Neuron (in vitro differentiated cells): ENCODE measurements at regions not wholly inside any gene's neighbourhood (a gene's known extent, or its start where the extent isn't known, plus 50 kb on each side); places are given as distances from the start of the nearest gene placed in this dataset.

Experiments used
- H2AFZ ChIP-seq: one replicate; pipeline ENCODE4 v1.6.1; 2013; ENCODE audit warnings: low read depth, mild to moderate bottlenecking, inconsistent platforms, low read length, moderate library complexity
- H3K27me3 ChIP-seq: one replicate; pipeline ENCODE4 v1.6.1; 2013; ENCODE audit warnings: low read length; ENCODE audit not compliant: insufficient read depth
- H3K36me3 ChIP-seq: one replicate; pipeline ENCODE4 v1.6.1; 2013; ENCODE audit warnings: low read length; ENCODE audit not compliant: insufficient read depth
- H3K4me1 ChIP-seq: one replicate; pipeline ENCODE4 v1.6.1; 2013; ENCODE audit warnings: low read length; ENCODE audit not compliant: insufficient read depth
- H3K4me3 ChIP-seq: 2 replicates; pipeline ENCODE4 v1.5.1; 2013; ENCODE audit warnings: mild to moderate bottlenecking, low read length, moderate library complexity
- H3K9me3 ChIP-seq: one replicate; pipeline ENCODE4 v1.6.1; 2013; ENCODE audit warnings: low read length

DNA sequence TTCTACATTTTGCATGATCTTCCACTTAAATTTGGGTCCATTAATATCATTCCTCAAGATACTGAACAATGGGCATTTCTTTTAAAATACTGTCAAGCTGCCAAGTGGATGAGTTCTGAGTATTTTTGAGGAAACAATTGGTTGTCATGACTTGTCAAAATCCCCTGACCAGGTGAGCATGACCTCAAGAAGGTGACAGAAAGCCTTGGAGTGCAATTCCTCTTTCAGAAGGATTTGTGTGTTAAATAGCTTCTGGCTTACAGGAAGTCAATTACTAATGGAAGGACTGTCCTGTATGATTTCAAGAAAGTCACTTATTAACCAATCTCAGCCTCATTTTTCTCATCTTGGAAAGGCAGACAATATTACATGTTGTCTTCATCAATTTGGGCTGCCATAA lies 460.6 kb downstream of the TSN start:
- H2AFZ ChIP-seq = no peak overlapping the region
- H3K27me3 ChIP-seq = no peaks in the 10 kb centered on the region
- H3K36me3 ChIP-seq = no peaks in the 10 kb centered on the region
- no peak overlapping the region for H3K4me3 ChIP-seq
- H3K9me3 ChIP-seq = no peaks in the 10 kb centered on the region
- no peaks in the 10 kb centered on the region for H3K4me1 ChIP-seq

DNA sequence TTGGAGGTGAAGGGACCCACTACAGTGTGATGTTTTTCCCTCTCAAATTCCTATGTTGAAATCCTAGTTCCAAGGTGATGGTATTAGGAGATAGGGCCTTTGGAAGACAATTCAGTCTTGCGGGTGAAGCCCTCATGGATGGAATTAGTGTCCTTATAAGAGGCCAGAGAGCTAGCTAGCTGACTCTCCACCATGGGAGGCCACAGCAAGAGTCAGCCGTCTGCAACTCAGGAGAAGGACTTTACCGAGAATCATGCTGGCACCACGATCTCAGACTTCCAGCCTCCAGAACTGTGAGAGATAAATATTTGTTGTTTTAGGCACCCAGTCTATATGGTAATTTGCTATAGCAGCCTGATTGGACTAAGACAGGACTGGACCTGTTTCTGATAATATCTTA lies 461.4 kb downstream of the TSN start:
- no peak overlapping the region for H3K4me3 ChIP-seq
- H3K36me3 ChIP-seq = no peaks in the 10 kb centered on the region
- H3K9me3 ChIP-seq = no peaks in the 10 kb centered on the region
- H3K27me3 ChIP-seq = no peaks in the 10 kb centered on the region
- H3K4me1 ChIP-seq = no peaks in the 10 kb centered on the region
- H2AFZ ChIP-seq = no peak overlapping the region

DNA sequence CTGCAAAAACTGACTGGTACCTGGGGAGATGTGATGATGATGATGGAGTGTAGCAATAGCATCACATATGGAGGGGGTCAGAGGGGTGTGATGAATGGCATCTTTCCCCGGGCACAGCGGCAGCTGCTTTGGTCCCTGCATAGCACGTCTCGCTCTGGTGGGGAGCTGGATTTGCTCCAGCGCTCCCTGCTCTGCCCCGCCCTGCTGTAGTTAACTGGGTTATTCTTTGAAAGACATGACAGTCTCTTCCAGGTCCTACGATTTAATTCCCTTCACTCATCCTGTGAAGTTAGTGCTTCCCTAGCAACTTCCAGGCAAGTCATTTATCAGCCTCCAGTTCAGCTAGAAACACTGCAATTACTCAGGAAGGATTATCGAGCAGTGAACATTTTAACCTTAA lies 463.1 kb downstream of the TSN start:
- no peaks in the 10 kb centered on the region for H3K27me3 ChIP-seq
- H3K9me3 ChIP-seq = no peaks in the 10 kb centered on the region
- no peak overlapping the region for H3K4me3 ChIP-seq
- no peaks in the 10 kb centered on the region for H3K36me3 ChIP-seq
- H3K4me1 ChIP-seq = no peaks in the 10 kb centered on the region
- no peak overlapping the region for H2AFZ ChIP-seq

DNA sequence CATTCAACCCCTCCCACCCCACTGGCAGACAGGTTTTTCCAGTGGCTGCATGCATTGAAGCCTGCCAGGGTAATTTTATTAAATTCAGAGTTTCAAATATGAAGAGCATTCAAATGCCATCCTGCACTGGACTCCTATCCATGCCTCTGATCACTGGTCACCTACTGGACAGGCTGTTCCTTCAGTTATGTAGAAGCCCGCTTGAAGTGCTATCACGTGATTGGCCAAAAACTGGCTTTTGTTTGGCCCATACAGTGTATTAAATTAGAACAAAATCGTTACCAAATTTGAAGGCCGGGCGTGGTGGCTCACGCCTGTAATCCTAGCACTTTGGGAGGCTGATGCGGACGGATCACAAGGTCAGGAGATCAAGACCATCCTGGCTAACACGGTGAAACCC lies 464.1 kb downstream of the TSN start:
- Histone ChIP-seq H2AFZ (no peak overlapping the region), H3K36me3 (no peaks in the 10 kb centered on the region), H3K4me1 (no peaks in the 10 kb centered on the region)

DNA sequence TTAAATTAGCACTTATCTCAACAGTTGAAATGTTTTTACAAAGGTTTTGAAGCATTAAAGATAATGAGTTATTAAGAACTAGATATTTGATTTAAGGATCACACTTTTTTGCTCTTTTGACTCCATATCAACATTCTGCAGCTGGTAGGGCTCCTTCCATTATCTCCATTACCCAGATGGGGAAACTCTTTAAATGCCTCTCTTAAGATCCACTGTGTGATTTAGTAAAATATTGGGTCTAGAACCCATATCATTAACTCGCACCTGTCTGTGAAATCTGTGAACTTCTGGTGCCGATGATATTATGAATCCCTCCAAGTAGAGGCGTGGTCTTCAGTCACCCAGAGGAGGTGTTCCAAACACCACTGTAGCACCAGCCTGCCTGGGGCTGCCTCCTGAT lies 466.2 kb downstream of the TSN start:
- H3K4me1 ChIP-seq = no peaks in the 10 kb centered on the region
- no peaks in the 10 kb centered on the region for H3K27me3 ChIP-seq
- H3K36me3 ChIP-seq = no peaks in the 10 kb centered on the region
- no peak overlapping the region for H2AFZ ChIP-seq
- H3K4me3 ChIP-seq = no peak overlapping the region
- no peaks in the 10 kb centered on the region for H3K9me3 ChIP-seq

More for the DNA sequence above, 464.1 kb downstream of the TSN start:
- Histone ChIP-seq H3K9me3 (no peaks in the 10 kb centered on the region), H3K4me3 (no peak overlapping the region), H3K27me3 (no peaks in the 10 kb centered on the region)

- Histone ChIP-seq H3K4me1 (no peaks in the 10 kb centered on the region), H3K27me3 (no peaks in the 10 kb centered on the region), H2AFZ (no peak overlapping the region), H3K9me3 (no peaks in the 10 kb centered on the region), H3K36me3 (no peaks in the 10 kb centered on the region), H3K4me3 (no peak overlapping the region)
Observed at GRCh38 chr2:122231296-122231695, 475.8 kb downstream of the TSN start.

- H3K4me1 ChIP-seq = no peaks in the 10 kb centered on the region
- no peaks in the 10 kb centered on the region for H3K27me3 ChIP-seq
- H3K4me3 ChIP-seq = no peak overlapping the region
- no peaks in the 10 kb centered on the region for H3K36me3 ChIP-seq
- no peaks in the 10 kb centered on the region for H3K9me3 ChIP-seq
- H2AFZ ChIP-seq = no peak overlapping the region
Observed at GRCh38 chr2:122233372-122233771, 477.9 kb downstream of the TSN start.

GRCh38 chr2:122236152-122236874 lies 480.9 kb downstream of the TSN start:
- Histone ChIP-seq H3K4me3 (no peak overlapping the region), H3K9me3 (no peaks in the 10 kb centered on the region), H2AFZ (no peak overlapping the region), H3K27me3 (no peaks in the 10 kb centered on the region), H3K36me3 (no peaks in the 10 kb centered on the region), H3K4me1 (no peaks in the 10 kb centered on the region)

DNA sequence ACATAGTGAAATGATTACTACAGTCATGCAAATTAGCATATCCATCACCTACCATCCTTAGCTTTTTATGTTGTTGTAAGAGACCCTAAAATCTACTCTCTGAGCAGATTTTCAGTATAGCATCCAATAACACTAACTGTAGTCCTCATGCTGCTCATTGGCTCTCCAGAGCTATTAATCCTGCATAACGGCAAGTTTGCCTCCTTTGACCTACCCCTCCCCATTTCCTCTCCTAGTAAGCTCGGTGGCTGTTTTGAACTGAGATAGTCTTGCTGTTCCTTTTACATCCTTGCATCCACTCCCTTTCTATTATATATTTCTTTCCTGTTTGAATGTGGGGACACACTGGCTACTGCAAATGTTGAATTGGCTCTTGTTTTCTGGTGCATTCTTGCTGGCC lies 481.5 kb downstream of the TSN start:
- Histone ChIP-seq H3K9me3 (no peaks in the 10 kb centered on the region), H3K27me3 (no peaks in the 10 kb centered on the region), H2AFZ (no peak overlapping the region), H3K4me3 (no peak overlapping the region), H3K36me3 (no peaks in the 10 kb centered on the region), H3K4me1 (no peaks in the 10 kb centered on the region)

DNA sequence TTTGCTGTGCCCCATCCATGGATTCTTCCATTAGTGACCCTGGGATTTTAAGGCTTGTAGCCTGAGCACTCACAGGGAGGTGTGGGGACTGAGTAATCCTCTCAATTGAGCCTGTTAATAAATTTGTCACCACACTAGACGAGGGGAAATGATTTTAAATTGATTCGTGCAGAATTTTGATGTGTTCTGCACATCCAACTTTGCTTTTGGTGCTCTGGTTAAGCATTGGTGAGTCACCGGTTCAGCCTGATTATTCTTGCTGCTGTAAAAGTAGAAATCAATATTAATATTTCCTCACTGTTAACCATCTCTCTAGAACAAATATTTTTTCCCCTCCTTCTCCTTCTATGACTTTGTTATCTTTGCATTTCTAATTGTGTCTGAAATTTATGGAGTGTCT lies 482.0 kb downstream of the TSN start:
- no peaks in the 10 kb centered on the region for H3K27me3 ChIP-seq
- H3K4me1 ChIP-seq = no peaks in the 10 kb centered on the region
- no peaks in the 10 kb centered on the region for H3K36me3 ChIP-seq
- no peaks in the 10 kb centered on the region for H3K9me3 ChIP-seq
- H3K4me3 ChIP-seq = no peak overlapping the region
- no peak overlapping the region for H2AFZ ChIP-seq

DNA sequence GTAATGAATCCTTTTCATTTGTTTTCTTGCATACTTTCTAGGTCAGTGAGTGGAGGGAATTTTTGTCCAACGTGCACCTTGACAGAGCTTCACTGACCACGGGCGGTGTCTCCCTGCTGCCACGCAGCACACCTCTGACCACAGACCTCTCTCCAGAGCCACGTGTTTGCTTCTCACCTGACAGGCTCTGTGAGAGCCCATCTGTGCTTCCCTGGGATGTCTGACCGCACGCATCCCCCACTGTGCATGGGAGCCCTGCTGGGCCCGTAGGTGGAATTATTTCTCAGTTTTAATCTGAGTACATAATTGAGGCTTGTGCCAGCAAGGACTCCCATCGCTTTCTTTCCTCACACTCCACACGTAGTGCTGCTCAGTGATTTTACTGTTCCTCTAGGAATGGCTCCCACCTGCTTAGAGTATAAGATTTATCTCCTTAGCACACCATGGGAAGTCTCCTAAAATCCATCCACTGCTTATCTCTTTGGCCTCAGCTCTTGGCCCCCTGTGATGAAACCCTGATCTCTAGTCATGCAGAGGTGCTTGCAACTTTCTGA lies 482.6 kb downstream of the TSN start:
- Histone ChIP-seq H3K4me1 (no peaks in the 10 kb centered on the region), H3K36me3 (no peaks in the 10 kb centered on the region), H3K27me3 (no peaks in the 10 kb centered on the region), H2AFZ (no peak overlapping the region), H3K9me3 (no peaks in the 10 kb centered on the region), H3K4me3 (no peak overlapping the region)

DNA sequence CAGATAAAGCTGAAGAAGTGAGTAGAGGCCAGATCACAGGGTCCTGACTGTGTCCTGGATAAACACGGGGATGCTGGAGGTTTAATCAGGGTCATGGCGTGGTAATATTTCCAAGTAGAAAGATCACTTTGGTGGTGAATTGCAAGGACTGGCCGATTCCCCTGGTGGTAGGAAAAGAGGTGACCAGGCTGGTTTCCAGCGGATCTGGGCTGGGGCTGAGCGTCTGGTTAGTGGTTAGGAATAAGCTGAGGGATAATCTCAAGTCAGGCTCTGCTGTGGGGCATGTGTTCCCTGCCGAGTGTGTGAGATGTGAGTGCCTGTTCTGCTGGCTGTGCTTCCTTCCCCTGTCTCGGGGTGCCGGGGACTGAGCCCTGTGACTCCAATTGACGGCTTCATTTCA lies 484.0 kb downstream of the TSN start:
- H3K4me1 ChIP-seq = no peaks in the 10 kb centered on the region
- H3K27me3 ChIP-seq = no peaks in the 10 kb centered on the region
- H3K4me3 ChIP-seq = no peak overlapping the region
- no peak overlapping the region for H2AFZ ChIP-seq
- no peaks in the 10 kb centered on the region for H3K36me3 ChIP-seq
- H3K9me3 ChIP-seq = no peaks in the 10 kb centered on the region

- no peak overlapping the region for H3K4me3 ChIP-seq
- no peak overlapping the region for H2AFZ ChIP-seq
- no peaks in the 10 kb centered on the region for H3K4me1 ChIP-seq
- H3K36me3 ChIP-seq = no peaks in the 10 kb centered on the region
- no peaks in the 10 kb centered on the region for H3K27me3 ChIP-seq
- H3K9me3 ChIP-seq = no peaks in the 10 kb centered on the region
Observed at GRCh38 chr2:122244598-122245229, 489.3 kb downstream of the TSN start.
